HG02884 (cell line): ENCODE measurements at regions not wholly inside any gene's neighbourhood (a gene's known extent, or its start where the extent isn't known, plus 50 kb on each side); places are given as distances from the start of the nearest gene placed in this dataset.
"Not testable (repeated sequence)": the region's sequence is repeated elsewhere in the genome, so short reads cannot be mapped to it uniquely, and the experiment has no call there.

ENCODE experiments used
- ATAC-seq: cut with Tn5 transposase; IDR thresholded peaks from one replicate; pipeline ENCODE4 v1.9.1; 2021; ENCODE audit warnings: mild to moderate bottlenecking, moderate library complexity; ENCODE audit not compliant: unreplicated experiment

DNA sequence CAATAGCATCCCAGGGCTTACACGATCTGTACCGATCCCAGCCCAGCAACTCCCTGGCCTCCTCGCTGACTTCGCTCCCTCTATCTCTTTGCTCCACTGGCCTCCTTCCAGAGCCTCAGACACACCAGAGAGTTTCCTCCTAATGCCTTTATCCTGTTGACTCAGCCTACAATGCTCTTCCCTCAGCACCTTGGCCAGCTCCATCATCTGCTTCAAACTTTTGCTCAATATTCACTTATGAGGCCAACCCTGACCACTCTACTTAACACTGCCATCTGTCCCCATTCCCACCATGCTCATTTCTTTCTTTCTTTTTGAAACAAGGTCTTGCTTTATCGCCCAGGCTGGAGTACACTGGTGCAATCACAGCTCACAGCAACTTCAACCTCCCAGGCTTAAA, 180.9 kb downstream of the CEP170 start:
- not testable (repeated sequence) for ATAC-seq

DNA sequence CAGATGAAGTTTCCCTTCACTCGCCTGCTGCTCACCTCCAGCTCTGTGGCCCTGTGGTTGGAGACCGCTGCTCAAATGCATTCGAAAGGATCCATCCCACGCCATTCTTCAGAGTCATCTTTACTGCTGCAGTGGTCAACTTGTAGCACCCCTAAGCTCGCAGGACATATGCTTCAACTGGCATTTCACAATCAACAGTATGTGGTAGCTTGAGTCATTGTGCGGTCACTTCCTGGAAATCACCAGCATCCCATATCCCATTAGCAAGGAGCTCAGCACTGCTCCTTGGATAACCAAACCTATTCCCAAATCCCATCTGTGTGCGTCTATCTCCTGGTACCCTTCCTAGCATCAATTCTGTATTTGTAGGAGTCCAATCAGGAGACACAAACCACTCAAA, 188.0 kb downstream of the CEP170 start:
- ATAC-seq: not testable (repeated sequence)

DNA sequence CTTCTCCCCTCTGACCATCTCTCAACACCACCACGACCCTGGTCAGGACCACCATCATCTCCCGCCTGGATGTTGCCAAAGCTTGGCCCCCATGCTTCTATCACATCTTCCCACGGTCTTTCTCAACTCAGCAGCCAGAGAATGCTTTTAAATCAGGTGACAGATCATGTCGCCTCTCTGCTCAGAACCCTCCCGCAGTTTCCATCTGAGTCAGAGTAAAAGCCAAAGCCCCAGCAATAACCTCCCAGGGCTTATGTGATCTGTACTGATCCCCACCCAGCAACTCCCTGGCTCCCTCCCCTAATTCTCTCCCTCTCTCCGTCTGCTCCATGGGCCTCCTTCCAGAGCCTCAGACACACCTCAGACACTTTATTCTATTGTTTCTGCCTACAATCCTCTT, 193.1 kb downstream of the CEP170 start:
- ATAC-seq: not testable (repeated sequence)

DNA sequence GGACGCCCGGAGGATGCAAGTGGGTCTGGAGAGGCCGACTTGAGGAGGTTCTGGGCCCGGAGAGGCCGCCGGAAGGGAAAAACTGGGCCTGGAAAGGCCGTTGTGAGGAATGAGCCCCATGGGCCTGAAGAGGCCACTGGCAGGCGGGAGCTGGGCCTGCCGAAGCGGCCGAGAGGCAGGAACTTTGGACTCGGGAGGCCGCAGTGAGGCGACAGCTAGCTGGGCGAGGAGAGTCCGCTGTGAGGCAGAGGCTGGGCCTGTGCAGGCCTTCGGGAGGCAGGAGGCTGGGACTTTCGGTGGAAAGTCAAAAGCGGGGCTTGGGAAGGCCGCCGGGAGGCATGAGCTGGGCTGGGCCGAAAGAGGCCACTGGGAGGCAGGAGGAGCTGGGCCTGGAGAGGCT, 199.6 kb downstream of the CEP170 start:
- not testable (repeated sequence) for ATAC-seq

DNA sequence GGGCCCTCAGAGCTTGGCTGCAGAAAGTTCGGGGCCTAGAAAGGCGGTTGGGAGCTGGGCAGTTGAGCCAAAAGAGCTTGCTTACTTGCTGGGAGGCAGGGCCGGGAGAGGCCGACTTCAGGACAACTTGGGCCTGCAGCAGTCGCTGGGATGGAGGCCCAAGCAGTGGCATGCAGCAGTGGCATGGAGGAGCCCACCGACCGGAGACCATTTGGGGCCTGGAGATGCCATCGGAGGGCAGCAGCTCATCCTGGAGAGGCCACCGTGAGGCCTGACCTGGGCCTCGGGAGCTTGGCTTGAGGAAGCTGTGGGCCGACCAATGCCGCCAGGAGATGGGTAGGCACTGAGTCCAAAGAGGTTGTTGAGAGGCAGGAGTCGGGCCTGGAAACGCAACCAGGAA, 200.0 kb downstream of the CEP170 start:
- not testable (repeated sequence) for ATAC-seq

DNA sequence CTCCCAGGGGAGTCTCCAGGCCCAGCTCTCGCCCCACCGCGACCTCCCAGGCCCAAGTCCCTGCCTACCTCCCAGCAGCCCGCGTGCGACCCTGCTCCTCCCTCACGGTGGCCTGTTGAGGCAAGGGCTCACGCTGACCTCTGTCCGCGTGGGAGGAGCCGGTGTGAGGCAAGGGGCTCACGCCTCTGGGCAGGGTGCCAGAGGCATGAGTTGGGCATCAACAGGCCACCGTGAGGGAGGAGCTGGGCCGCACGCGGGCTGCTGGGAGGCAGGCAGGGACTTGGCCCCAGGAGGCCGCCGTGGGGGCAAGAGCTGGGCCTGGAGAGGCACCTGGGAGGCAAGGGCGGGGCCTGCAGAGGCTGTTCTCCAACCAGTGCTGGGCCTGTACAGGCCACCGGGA, 200.4 kb downstream of the CEP170 start:
- not testable (repeated sequence) for ATAC-seq

DNA sequence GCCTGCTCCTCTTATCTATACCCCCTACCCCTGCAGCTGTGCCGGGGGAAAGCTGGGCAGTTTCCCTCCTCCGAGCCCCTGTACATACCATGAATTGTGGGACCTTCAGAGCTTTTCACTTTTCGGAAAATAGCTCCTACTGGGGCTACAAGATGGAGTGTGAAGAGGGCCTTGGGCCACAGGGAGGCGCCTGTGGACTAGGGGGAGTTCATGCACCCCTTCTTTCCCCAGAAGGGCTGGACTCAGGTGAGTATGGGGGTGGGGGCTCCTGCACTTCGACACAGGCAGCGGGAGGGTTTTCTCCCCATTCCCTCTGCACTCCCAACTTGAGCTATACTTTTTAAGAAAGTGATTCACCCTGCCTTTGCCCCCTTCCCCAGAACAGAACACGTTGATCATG, 202.0 kb downstream of the CEP170 start:
- ATAC-seq: not testable (repeated sequence)

DNA sequence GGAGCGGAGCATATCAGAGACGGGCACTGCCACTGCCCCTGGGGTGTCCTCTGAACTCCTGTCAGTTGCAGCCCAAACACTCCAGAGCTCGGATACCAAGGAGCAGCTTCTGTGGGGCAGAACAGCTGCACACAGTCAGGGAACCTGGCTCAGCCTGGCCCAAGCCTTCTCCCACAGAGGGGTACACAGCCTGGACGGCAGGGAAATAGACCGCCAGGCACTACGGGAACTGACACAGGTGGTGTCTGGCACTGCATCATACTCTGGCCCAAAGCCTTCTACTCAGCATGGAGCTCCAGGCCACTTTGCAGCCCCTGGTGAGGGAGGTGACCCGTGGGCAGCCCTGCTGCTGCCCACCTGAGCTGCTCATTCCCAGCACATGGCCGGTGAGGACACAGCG, 204.5 kb downstream of the CEP170 start:
- not testable (repeated sequence) for ATAC-seq

DNA sequence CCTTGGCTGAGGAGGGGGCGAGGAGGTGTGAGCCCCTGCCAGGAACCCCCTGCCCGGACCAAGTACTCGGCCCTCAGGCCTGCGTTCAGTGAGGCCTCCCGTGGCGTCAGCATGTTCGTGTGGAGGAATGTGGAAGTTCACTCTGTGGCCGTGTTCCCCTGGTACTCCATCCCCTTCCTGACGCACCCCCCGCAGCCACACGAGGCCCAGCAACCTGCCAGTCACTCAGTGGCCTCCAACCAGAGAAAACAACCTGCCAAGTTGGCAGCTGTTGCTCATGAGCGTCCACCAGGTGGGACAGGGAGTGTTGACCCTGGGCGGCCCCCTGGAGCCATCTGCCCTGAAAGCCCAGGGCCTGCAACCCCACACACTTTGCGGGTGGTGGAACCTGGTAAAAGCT, 205.4 kb downstream of the CEP170 start:
- ATAC-seq: not testable (repeated sequence)

DNA sequence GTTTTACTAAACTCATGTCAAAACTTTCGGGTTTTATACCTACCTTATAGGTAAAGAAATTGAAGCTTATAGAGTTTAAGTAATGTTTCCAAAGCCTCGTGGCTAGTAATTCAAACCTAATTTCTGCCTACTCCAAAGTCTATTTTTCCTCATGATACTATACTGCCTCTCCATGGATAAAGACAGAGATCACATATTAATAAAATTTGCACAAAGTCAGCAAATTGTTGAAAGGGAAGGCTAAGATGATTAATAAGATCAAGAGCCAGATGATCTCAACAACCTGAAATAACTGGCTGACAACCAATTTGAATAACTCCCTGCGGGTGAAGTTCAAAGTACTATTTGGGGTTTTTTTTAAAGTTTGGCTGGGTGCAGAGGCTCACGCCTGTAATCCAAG, 233.7 kb downstream of the CEP170 start:
- not testable (repeated sequence) for ATAC-seq

DNA sequence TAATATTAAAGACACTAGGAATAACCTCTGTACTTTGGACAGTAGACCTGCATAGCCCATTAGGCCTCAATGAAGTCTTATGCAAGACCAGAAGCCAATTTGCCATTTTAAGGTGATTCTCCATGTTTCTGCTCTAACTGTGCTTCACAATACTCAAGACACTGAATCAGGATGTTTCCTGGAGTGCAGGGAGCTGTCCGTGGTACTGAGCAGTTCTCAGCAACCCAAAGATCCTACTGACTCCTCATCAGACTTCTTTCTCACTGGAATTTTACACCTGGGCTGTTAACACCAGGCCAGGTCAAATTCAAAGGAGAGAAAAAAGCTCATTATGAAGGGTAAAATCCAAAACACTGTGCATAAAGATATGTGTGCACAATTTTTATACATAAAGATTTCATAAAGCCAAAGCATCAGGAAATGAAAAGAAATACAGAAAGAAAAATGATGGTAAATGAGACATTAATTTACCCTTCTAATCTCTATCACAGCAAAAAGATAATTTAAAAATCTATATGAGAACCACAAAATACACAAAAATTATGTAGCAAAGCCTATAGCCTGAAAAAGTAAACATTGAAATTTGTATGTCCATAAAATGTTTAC, 235.9 kb downstream of the CEP170 start:
- not testable (repeated sequence) for ATAC-seq

DNA sequence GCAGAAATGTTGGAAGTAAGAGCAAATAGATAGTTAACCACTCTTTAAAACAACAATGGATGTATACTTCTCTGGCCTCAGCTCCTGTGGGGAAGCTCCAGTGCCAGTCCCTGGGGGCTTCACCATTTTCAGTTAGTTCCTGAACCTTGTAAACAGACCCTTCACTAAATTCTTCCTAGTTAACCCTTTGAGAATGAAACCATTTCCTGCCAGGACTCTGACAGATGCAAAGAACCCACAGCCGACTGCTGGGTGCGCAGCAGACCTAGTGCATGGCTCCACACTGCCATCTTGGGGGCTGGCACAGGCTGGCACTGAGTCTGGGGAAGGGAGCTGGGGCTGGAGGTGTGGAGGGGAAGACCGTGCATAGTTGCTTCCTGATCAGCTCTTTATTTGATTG, 244.4 kb downstream of the CEP170 start:
- ATAC-seq: not testable (repeated sequence)

DNA sequence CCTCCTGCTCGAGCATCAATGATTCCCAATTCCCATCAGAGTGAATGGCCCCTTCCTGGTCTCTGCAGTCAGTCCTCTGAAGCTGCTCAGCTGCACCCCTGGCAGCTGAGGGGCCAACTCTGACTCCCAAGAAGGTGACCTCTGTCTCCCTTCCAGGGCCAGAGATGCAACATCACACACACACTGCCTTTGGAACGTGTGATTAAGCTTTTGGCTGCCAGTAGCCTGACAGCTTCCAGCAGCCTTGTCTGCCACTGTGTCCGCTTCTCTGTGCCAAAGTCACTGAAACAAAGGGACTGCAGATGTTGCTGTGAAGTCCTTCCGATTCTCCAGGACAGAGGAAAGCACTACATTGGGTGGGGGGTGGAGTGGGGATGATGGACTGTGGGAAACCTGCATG, 254.1 kb downstream of the CEP170 start:
- not testable (repeated sequence) for ATAC-seq

DNA sequence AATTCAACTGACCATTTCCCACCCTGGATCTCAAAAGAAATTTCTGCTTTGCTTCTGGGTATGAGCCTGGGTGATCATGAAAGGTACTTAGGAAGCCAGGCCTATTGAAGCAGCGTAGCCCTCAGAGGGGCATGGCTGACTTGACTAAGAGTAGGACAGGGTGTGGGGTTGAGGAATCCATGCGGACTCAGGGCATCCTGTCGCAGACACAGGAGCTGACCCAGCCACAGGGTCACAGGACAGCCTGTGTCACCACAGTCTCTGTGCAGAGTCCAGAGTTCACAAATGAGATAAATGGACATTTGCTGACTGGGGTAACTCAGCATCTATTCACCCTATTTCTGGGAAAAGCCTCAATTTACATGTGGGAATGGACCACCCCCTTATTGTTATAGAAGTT, 262.3 kb downstream of the CEP170 start:
- ATAC-seq: not testable (repeated sequence)

DNA sequence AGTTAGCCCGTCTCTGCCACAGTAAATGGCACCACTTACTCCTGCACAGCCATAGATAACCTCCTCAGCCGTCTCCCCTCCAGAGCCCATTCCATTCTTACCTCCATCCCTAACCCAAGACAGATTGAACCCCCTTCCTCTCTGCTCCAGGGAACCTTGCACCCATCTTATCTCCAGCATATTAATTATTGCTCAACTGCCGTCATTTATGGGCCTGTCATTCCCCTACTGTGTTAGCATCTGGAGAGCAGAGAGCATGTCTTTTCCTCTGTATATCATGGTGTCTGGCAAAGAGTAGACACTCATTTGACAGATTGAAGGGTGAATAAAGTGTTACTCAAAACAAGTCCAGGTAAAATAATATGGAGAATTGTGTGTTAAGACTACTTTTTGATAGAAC, 270.0 kb downstream of the CEP170 start:
- ATAC-seq: not testable (repeated sequence)

DNA sequence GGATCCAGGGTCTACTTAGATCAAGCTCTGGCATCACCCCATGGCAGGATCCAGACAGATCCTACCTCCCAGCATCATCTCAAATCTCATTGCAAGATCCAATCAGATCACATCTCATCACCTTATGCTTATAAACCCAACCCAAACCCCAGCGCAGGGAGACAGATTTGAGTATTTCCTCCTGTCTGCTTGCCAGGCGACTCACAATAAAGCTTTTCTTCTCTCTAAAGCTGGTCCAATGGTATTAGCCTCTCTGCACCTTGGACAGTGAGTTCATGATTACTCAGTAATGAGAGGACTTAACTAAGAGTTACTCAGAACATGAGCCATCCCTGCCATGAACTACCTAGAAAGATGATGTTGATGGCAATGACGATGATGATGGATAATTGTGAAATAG, 281.7 kb downstream of the CEP170 start:
- ATAC-seq: not testable (repeated sequence)

DNA sequence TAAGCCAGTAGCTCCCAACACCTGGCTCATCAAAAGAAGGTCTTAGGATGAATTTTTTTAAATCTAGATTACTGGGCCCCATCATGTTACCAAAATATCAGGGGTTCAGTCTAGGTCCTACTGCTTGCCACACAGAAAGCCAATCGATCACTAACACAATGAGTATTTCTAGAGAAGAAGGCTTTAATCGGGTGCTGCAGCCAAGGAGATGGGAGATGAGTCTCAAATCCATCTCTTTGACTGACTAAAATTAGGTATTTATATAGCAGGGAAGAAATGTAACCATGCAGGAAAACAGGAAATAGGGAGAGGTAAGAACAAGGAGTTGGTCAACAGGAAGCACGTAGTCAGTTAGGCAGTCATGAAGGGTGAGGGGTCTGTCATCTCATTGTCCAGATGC, 288.2 kb downstream of the CEP170 start:
- ATAC-seq: no peak

DNA sequence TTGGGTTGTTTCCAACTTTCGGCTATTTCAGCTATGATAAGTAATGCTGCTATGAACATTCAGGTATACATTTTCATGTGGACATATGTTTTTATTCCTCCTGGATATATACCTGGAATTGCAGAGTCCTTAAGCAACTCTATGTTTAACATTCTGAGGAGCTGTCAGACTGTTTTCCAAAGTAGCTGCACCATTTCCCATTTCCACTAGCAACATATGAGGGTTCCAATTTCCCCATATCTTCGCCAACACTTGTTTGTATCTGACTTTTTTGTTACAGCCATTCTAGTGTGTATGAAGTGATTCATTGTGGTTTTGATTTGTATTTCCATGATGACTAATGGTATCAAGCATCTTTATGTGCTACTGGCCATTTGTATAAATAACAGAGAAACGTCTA, 295.7 kb downstream of the CEP170 start:
- not testable (repeated sequence) for ATAC-seq

DNA sequence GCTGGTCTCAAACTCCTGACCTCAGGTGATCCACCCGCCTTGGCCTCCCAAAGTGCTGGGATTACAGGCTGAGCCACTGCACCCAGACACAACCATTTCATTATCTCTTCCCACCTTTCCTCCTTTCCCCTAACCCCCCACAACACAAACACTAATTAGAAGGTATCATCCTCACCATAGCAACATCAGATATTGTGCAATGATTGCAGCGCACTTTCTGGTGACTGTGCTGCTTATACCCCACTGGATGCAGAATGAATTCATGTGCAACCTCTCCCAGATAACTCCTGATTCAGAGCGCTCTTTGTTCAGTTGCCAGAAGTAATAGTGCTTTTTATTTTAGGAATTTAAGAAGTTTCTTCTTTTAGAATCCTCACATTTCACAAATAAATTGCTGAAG, 300.1 kb downstream of the CEP170 start:
- not testable (repeated sequence) for ATAC-seq

DNA sequence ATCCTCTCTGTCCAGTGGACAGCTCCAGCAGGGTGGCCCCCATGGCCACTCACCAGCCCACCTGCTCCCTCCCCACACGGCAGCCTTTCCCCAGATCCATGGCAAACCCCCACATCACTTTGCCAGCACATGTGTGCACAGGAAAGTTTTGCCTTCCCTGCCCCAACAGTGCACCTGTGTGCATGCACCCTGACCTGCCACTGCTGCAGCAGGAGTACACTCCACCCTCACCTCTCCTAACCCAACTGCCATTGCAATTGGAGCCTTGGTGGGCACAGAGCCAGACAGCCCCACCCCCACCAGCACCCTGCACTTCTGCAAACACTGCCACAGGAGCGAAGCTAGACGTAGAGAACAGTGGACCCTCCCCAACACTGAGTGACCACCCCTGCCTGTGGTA, 308.9 kb downstream of the CEP170 start:
- no peak for ATAC-seq

DNA sequence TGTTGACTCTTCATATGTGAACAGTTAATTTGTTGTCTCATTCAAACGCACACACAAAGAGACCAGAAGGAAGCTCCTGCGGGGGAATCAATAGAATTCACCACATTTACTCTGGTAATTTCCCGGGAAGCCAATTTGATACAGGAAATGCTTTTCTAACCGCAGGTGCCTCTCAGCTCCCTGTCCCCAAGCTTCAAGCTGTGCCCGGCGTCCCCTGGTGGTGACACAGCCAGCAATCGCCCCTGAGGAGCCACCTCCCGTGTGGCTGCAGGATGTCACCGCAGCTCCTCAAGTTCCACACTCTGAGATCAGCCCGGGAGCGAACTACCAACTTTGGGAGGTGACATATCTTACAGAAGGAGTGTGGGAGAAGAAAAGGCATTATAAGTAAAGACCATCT, 318.4 kb downstream of the CEP170 start:
- not testable (repeated sequence) for ATAC-seq

DNA sequence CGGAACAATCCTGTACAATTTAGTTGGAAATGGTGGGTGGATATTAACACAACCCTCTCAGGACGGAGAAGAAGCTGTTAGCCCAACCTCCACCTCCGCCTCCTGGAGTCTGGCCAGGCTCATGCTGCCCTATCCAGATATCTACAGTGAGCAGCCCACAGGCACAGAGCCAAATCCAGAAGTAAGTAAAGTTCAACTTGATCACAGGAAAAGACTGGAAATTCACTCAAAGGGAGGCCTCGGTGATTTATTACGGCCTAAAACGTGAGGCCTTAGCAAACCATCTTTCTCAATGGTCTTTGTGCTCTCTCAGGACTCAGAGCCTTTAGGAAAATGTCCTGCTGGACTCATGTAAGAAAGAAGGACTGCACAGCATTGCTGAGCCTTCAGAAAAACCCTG, 330.4 kb downstream of the CEP170 start:
- not testable (repeated sequence) for ATAC-seq

DNA sequence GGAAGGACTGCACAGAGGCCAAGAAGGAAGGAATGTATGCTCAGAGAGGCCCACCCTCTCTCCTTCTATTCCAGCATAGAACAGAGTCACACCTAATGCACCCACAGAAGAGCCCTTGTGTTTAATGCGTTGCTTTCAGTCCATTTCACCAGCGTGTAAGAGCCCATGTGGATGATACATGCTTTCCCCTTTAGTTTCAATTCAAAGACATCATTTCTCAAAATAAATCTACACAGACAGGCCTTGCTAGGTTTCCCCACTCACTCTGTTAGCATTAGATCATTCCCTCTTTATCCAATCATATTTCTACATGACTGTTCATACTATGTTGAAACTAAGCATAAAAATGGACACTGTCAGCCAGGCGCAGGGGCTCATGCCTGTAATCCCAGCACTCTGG, 331.5 kb downstream of the CEP170 start:
- not testable (repeated sequence) for ATAC-seq
